OCI-LY3 (cell line): ENCODE measurements at regions not wholly inside any gene's neighbourhood (a gene's known extent, or its start where the extent isn't known, plus 50 kb on each side); places are given as distances from the start of the nearest gene placed in this dataset.
"Not testable (repeated sequence)": the region's sequence is repeated elsewhere in the genome, so short reads cannot be mapped to it uniquely, and the experiment has no call there.

Experiments used
- H2AFZ ChIP-seq: fragments of 200-600, 300-600 bp; shearing (Covaris generic); 2 replicates; pipeline ENCODE4 v1.6.0; 2014; ENCODE audit warnings: antibody characterized with exemption, low read depth, low read length
- H3K27ac ChIP-seq: fragments of 200-600, 300-600 bp; sonication (generic); 2 replicates; pipeline ENCODE4 v1.5.1; 2014; ENCODE audit warnings: mild to moderate bottlenecking, low read length, moderate library complexity, mixed read lengths
- H3K27me3 ChIP-seq: fragments of 200-600, 300-600 bp; sonication (generic); 2 replicates; pipeline ENCODE4 v1.6.1; 2014; ENCODE audit warnings: low read depth, low read length, mixed read lengths
- H3K36me3 ChIP-seq: fragments of 200-600, 300-600 bp; sonication (generic); replicated peaks from 2 replicates; pipeline ENCODE3; 2014; ENCODE audit warnings: low read depth, low read length, mixed read lengths
- H3K4me1 ChIP-seq: fragments of 300-600, 200-600 bp; sonication (generic); 2 replicates; pipeline ENCODE4 v1.6.1; 2014; ENCODE audit warnings: low read length, mixed read lengths
- H3K4me2 ChIP-seq: fragments of 200-600, 300-600 bp; sonication (generic); 2 replicates; pipeline ENCODE4 v1.6.1; 2014; ENCODE audit warnings: low read length, mixed read lengths
- H3K4me3 ChIP-seq: fragments of 300-600, 200-600 bp; sonication (generic); 2 replicates; pipeline ENCODE4 v1.5.1; 2014; ENCODE audit warnings: antibody characterized with exemption, mild to moderate bottlenecking, low read length, moderate library complexity
- H3K79me2 ChIP-seq: fragments of 300-600, 200-600 bp; shearing (Covaris generic); 2 replicates; pipeline ENCODE4 v1.6.1; 2014; ENCODE audit warnings: mild to moderate bottlenecking, low read length, mixed read lengths
- H3K9ac ChIP-seq: fragments of 300-600, 200-600 bp; shearing (Covaris generic); 2 replicates; pipeline ENCODE4 v1.6.0; 2014; ENCODE audit warnings: mild to moderate bottlenecking, low read length, moderate library complexity
- H3K9me3 ChIP-seq: fragments of 200-600, 300-600 bp; shearing (Covaris generic); 2 replicates; pipeline ENCODE4 v1.6.1; 2014; ENCODE audit warnings: low read length, mixed read lengths; ENCODE audit not compliant: insufficient read depth
- H4K20me1 ChIP-seq: fragments of 200-600, 300-600 bp; sonication (generic); 2 replicates; pipeline ENCODE4 v1.6.1; 2016; ENCODE audit warnings: low read length, mixed read lengths; ENCODE audit not compliant: insufficient read depth
- EZH2phosphoT487 ChIP-seq: fragments of 200-600 bp; shearing (Covaris generic); IDR thresholded peaks from 2 replicates; pipeline ENCODE4 v1.6.1; 2018; ENCODE audit warnings: antibody characterized with exemption, mixed run types, low read depth
- TF ChIP-seq, protein P1 (sequence below): fragments of 200-600, 300-600 bp; sonication (generic); IDR thresholded peaks from 2 replicates; pipeline ENCODE4 v1.5.1; 2014; ENCODE audit warnings: antibody characterized with exemption, low read length, low read depth

DNA sequence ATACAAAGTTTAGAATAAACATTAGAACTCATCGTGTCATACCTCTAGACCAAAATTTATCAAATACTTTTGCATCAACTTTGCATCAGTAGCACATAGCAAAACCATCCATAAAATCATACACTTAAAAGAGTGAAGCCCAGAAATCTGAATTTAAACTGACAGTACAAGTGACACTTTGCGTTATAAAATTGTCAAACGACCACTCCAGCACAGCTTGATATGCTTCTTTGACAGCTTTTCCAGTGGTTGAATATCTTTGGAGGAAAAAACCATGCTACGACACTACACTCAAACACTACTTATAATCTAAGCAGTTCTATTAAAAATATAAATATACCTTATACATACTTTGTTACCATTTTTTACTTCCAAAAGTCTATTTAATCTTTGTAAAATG lies 1644.4 kb downstream of the STIM2 start:
- H3K4me1 ChIP-seq: no peaks in the 10 kb centered on the region
- no peaks in the 10 kb centered on the region for H3K27me3 ChIP-seq
- H3K27ac ChIP-seq: no peak overlapping the region
- H3K36me3 ChIP-seq: no peaks in the 10 kb centered on the region
- H4K20me1 ChIP-seq: no peaks in the 10 kb centered on the region
- no peaks in the 10 kb centered on the region for H3K79me2 ChIP-seq
- H3K9ac ChIP-seq: no peak overlapping the region
- H3K9me3 ChIP-seq: no peaks in the 10 kb centered on the region
- no peak overlapping the region for H3K4me3 ChIP-seq
- TF ChIP-seq, protein P1, sequence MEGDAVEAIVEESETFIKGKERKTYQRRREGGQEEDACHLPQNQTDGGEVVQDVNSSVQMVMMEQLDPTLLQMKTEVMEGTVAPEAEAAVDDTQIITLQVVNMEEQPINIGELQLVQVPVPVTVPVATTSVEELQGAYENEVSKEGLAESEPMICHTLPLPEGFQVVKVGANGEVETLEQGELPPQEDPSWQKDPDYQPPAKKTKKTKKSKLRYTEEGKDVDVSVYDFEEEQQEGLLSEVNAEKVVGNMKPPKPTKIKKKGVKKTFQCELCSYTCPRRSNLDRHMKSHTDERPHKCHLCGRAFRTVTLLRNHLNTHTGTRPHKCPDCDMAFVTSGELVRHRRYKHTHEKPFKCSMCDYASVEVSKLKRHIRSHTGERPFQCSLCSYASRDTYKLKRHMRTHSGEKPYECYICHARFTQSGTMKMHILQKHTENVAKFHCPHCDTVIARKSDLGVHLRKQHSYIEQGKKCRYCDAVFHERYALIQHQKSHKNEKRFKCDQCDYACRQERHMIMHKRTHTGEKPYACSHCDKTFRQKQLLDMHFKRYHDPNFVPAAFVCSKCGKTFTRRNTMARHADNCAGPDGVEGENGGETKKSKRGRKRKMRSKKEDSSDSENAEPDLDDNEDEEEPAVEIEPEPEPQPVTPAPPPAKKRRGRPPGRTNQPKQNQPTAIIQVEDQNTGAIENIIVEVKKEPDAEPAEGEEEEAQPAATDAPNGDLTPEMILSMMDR: no peak
- TF ChIP-seq EZH2phosphoT487: no peak
- H2AFZ ChIP-seq: no peak overlapping the region
- H3K4me2 ChIP-seq: no peak overlapping the region

DNA sequence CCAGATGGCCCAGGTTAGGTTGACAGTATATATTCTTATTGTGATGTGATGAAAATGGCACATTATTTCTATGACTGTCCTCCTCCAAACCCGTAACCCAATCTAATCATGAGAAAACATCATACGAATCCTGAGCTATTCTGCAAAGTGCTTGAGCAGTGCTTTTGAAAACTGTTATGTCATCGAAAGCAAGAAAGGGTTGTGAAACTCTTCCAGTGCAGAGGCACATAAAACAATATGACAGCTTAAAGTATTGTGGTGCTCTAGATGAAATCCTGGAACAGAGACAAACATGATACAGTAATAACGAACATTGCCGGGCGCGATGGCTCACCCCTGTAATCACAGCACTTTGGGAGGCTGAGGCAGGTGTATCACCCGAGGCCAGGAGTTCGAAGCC lies 1648.0 kb downstream of the STIM2 start:
- Histone ChIP-seq H3K27me3 (no peaks in the 10 kb centered on the region), H4K20me1 (no peaks in the 10 kb centered on the region), H3K4me1 (no peaks in the 10 kb centered on the region), H3K4me3 (no peak overlapping the region), H3K9ac (no peak overlapping the region), H2AFZ (no peak overlapping the region), H3K27ac (no peak overlapping the region), H3K4me2 (no peak overlapping the region), H3K36me3 (no peaks in the 10 kb centered on the region), H3K9me3 (no peaks in the 10 kb centered on the region), H3K79me2 (no peaks in the 10 kb centered on the region)
- TF ChIP-seq EZH2phosphoT487: no peak
- TF ChIP-seq, protein P1: no peak

DNA sequence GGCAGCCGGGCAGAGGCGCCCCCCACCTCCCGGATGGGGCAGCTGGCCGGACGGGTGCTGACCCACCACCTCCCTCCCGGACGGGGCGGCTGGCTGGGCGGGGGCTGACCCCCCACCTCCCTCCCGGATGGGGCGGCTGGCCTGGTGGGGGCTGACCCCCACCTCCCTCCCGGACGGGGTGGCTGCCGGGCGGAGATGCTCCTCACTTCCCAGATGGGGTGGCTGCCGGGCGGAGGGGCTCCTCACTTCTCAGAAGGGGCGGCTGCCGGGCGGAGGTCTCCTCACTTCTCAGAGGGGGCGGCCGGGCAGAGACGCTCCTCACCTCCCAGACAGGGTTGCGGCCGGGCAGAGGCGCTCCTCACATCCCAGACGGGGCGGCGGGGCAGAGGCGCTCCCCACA lies 1654.1 kb downstream of the STIM2 start:
- not testable (repeated sequence) for H3K79me2 ChIP-seq, H3K4me1 ChIP-seq, H3K9ac ChIP-seq, H4K20me1 ChIP-seq, H3K36me3 ChIP-seq, H3K27ac ChIP-seq, H3K4me2 ChIP-seq, H2AFZ ChIP-seq, H3K4me3 ChIP-seq, H3K9me3 ChIP-seq, H3K27me3 ChIP-seq

DNA sequence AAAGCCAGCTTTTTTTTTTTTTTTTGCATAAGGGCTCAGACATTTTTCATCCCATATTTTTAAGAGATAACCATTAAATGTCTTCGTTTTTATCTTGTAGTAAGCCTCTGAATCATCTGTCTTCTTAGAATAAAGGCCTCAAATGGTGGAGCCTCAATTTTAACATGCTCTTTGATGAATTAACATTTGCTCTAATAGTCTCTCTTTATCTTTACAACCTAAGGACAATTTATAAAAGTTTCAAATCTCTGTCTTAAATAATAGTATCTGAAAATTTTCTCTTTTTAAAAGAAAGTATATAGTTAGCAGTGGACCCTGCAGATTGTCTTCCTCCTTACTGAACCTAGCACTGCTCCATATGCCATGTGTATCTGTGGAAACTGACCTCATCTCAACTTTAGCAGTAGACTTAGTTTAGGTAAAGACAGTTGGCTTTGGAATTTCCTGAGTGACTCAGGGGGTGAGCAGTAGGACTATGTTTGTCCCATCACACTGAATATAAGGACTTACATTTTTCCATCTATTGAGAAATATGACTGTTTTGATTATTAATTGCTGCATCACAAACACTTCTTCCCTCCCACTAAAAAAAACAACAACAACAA lies 1658.0 kb downstream of the STIM2 start:
- no peaks in the 10 kb centered on the region for H3K79me2 ChIP-seq
- no peak overlapping the region for H3K4me3 ChIP-seq
- no peaks in the 10 kb centered on the region for H3K27me3 ChIP-seq
- H3K4me2 ChIP-seq: no peak overlapping the region
- no peaks in the 10 kb centered on the region for H3K4me1 ChIP-seq
- no peaks in the 10 kb centered on the region for H3K36me3 ChIP-seq
- TF ChIP-seq EZH2phosphoT487: no peak
- TF ChIP-seq, protein P1: no peak
- no peak overlapping the region for H2AFZ ChIP-seq
- no peaks in the 10 kb centered on the region for H4K20me1 ChIP-seq
- no peak overlapping the region for H3K9ac ChIP-seq
- no peaks in the 10 kb centered on the region for H3K9me3 ChIP-seq
- no peak overlapping the region for H3K27ac ChIP-seq
